Psoas muscle (tissue), 7 donors: ENCODE measurements at regions not wholly inside any gene's neighbourhood (a gene's known extent, or its start where the extent isn't known, plus 50 kb on each side); places are given as distances from the start of the nearest gene placed in this dataset.
A peak's percentile ranks its signal among the peaks of the same experiment; 100 is the strongest.

ENCODE experiments used
- ATAC-seq, 4 donors: fragments of 200-7000 bp; cut with Tn5 transposase; one replicate each; pipeline ENCODE4 v1.9.1; 2020; ENCODE audit warnings: moderate library complexity in 3 of 4, mild to moderate bottlenecking in 2 of 4
- DNase-seq, 2 donors: peaks; one replicate each; pipeline ENCODE4 v3.0.0-alpha.2; 2020
- H3K27ac ChIP-seq: fragments of 200-600 bp; one replicate; pipeline ENCODE4 v1.8.0; 2022
- H3K27me3 ChIP-seq, 3 donors: fragments of 200-600 bp in 1 of 3; one replicate each; pipeline versions ENCODE4 v1.6.1 to v1.8.0; 2013 to 2022; ENCODE audit warnings: low read length in 2 of 3, mild to moderate bottlenecking in 2 of 3, moderate library complexity in 1 of 3; ENCODE audit not compliant: insufficient read depth in 3 of 3
- H3K36me3 ChIP-seq, 2 donors: fragments of 200-600 bp in 1 of 2; one replicate each; pipeline versions ENCODE4 v1.6.1 to v1.8.0; 2013 to 2022; ENCODE audit warnings: low read depth in 1 of 2, mild to moderate bottlenecking in 1 of 2, moderate library complexity in 1 of 2; ENCODE audit not compliant: insufficient read depth in 1 of 2
- H3K4me1 ChIP-seq: fragments of 200-600 bp; one replicate; pipeline ENCODE4 v1.8.0; 2022
- H3K4me3 ChIP-seq: fragments of 200-600 bp; one replicate; pipeline ENCODE4 v1.8.0; 2022; ENCODE audit warnings: mild to moderate bottlenecking
- H3K9me3 ChIP-seq: fragments of 200-600 bp; one replicate; pipeline ENCODE4 v1.8.0; 2022
- CTCF ChIP-seq: fragments of 200-600 bp; IDR thresholded peaks from one replicate; pipeline ENCODE4 v1.8.0; 2022; ENCODE audit warnings: antibody characterized with exemption
- WGBS, 3 donors: extraction: QIAGEN DNeasy Blood & Tissue Kit; methylation state at CpG; one replicate each; pipeline versions ENCODE4 v1.1.6 to v1.1.7; 2013; 5-methylcytosine and 5-hydroxymethylcytosine counted together
- intact Hi-C, 2 donors: fragments of 100-400 bp; cut with DNase I; formaldehyde crosslinking; loops; one replicate each; pipeline versions ENCODE4 v1.11.0 to v1.14.2; 2022
- donor health status: healthy with polysubstance abuse.
- donor health status: DM: no; HTN: no; CAD: no; lungs with moderate emphysema.
- donor health status: Bipolar disorder and iron deficiency.
- donor health status: healthy.
- donor health status: DM: yes; HTN: yes; CAD: no.
- donor health status: DM: no; HTN: no; CAD: no.
- donor health status: DM: yes; HTN: yes; CAD: no.

GRCh38 chr1:56336982-56337381, 242.4 kb downstream of the PLPP3 start:
- intact Hi-C loops, result loop anchor here in 1 of 2 donors (5.0 kb wide), 1 partner anchor 80 kb away; no protein-coding TSS in a partner anchor
- H3K27ac ChIP-seq, result no peak overlapping the region
- H3K27me3 ChIP-seq, result no peaks in the 10 kb centered on the region
- ATAC-seq, result no peak
- H3K4me3 ChIP-seq, result no peak overlapping the region
- H3K36me3 ChIP-seq, result no peaks in the 10 kb centered on the region
- TF ChIP-seq CTCF, result no peak
- peaks cover 22% of the 10 kb centered on the region for H3K4me1 ChIP-seq
- WGBS, 3 donors, result 73 to 95% (median 79%) methylated on average over 2 of the region's 2 CpGs
- no peak for DNase-seq
- H3K9me3 ChIP-seq, result no peaks in the 10 kb centered on the region

GRCh38 chr1:56335394-56335793, 244.0 kb downstream of the PLPP3 start:
- Histone ChIP-seq H3K4me3 (no peak overlapping the region), H3K27me3 (no peaks in the 10 kb centered on the region), H3K9me3 (no peaks in the 10 kb centered on the region), H3K27ac (peak overlapping the region; percentile 39), H3K36me3 (no peaks in the 10 kb centered on the region), H3K4me1 (peaks cover 27% of the 10 kb centered on the region)
- DNase-seq, result no peak
- intact Hi-C loops, result loop anchor here in 1 of 2 donors (5.0 kb wide), 1 partner anchor 78 kb away; no protein-coding TSS in a partner anchor
- no peak for TF ChIP-seq CTCF
- 41 to 67% (median 46%) methylated on average over 1 of the region's 1 CpG for WGBS, 3 donors
- ATAC-seq, result no peak

- no peak for DNase-seq
- Histone ChIP-seq H3K27me3 (no peaks in the 10 kb centered on the region), H3K36me3 (no peaks in the 10 kb centered on the region), H3K9me3 (no peaks in the 10 kb centered on the region), H3K4me1 (peaks cover 32% of the 10 kb centered on the region), H3K4me3 (no peak overlapping the region), H3K27ac (no peak overlapping the region)
- TF ChIP-seq CTCF, result no peak
- intact Hi-C loops, result no loop called here
- 75 to 82% (median 80%) methylated on average over 2 of the region's 2 CpGs for WGBS, 3 donors
- ATAC-seq, result no peak
Measured at GRCh38 chr1:56334047-56334446, 245.3 kb downstream of the PLPP3 start.

- H3K4me3 ChIP-seq, result no peak overlapping the region
- DNase-seq (no peak), ATAC-seq (no peak)
- no peaks in the 10 kb centered on the region for H3K9me3 ChIP-seq
- no peak for TF ChIP-seq CTCF
- H3K27me3 ChIP-seq, result no peaks in the 10 kb centered on the region
- H3K36me3 ChIP-seq, result no peaks in the 10 kb centered on the region
- no peak overlapping the region for H3K27ac ChIP-seq
- WGBS, 3 donors, result 90 to 100% (median 99%) methylated on average over 1 to 2 of the region's 2 CpGs
- intact Hi-C loops, result no loop called here
- H3K4me1 ChIP-seq, result peaks cover 32% of the 10 kb centered on the region
Measured at GRCh38 chr1:56333461-56333860, 245.9 kb downstream of the PLPP3 start.

- DNase-seq, result no peak
- Histone ChIP-seq H3K4me3 (no peak overlapping the region), H3K9me3 (no peaks in the 10 kb centered on the region), H3K27ac (no peak overlapping the region), H3K4me1 (peaks cover 29% of the 10 kb centered on the region), H3K27me3 (no peaks in the 10 kb centered on the region), H3K36me3 (no peaks in the 10 kb centered on the region)
- TF ChIP-seq CTCF, result no peak
- WGBS, 3 donors, result 82 to 87% (median 85%) methylated on average over 12 of the region's 12 CpGs
- ATAC-seq, result peak in 3 of 4 donors; percentile 22 to 48 (median 45)
- intact Hi-C loops, result no loop called here
Measured at GRCh38 chr1:56331892-56332567, 247.3 kb downstream of the PLPP3 start.
